Uterus (tissue), 3 donors: ENCODE measurements at regions not wholly inside any gene's neighbourhood (a gene's known extent, or its start where the extent isn't known, plus 50 kb on each side); places are given as distances from the start of the nearest gene placed in this dataset.

ENCODE experiments used
- DNase-seq, 2 donors: peaks; one replicate each; pipeline ENCODE4 v3.0.0-alpha.2; 2019 to 2020
- H3K27ac ChIP-seq, 2 donors: fragments of 200-600 bp; sonication (generic); 1 replicate in 1 of 2; 2 replicates in 1 of 2; pipeline ENCODE4 v1.5.1; 2016 to 2018
- H3K27me3 ChIP-seq, 2 donors: fragments of 200-600 bp; sonication (generic); one replicate each; pipeline ENCODE4 v1.5.1; 2018 to 2019; ENCODE audit warnings: control low read depth in 1 of 2
- H3K36me3 ChIP-seq, 2 donors: fragments of 200-600 bp; sonication (generic); one replicate each; pipeline ENCODE4 v1.5.1; 2019; ENCODE audit warnings: control low read depth in 1 of 2
- H3K4me1 ChIP-seq, 2 donors: fragments of 200-600 bp; sonication (generic); one replicate each; pipeline ENCODE4 v1.5.1; 2018 to 2019; ENCODE audit warnings: control low read depth in 1 of 2
- H3K4me3 ChIP-seq, 2 donors: fragments of 200-600 bp; sonication (generic); 1 replicate in 1 of 2; 2 replicates in 1 of 2; pipeline ENCODE4 v1.5.1; 2018 to 2019; ENCODE audit warnings: mild to moderate bottlenecking in 1 of 2
- H3K9me3 ChIP-seq, 2 donors: fragments of 200-600 bp; sonication (generic); one replicate each; pipeline ENCODE4 v1.5.1; 2019; ENCODE audit warnings: control low read depth in 1 of 2
- POLR2A ChIP-seq, 2 donors: fragments of 450-650 bp; IDR thresholded peaks; one replicate each; pipeline ENCODE4 v1.6.1; 2016; ENCODE audit warnings: antibody characterized with exemption in 2 of 2, mild to moderate bottlenecking in 1 of 2, moderate library complexity in 1 of 2
- intact Hi-C: fragments of 100-400 bp; cut with DNase I; formaldehyde crosslinking; loops from one replicate; pipeline ENCODE4 v1.15.1; 2023; ENCODE audit warnings: low total_unique reads
- TF ChIP-seq, protein P1 (sequence below), 4 experiments: fragments of 200-600 bp in 2 of 4; fragments of 450-650 bp in 2 of 4; sonication (generic) in 2 of 4; IDR thresholded peaks; one replicate each; pipeline ENCODE4 v1.5.1; 2016 to 2019; ENCODE audit warnings: antibody characterized with exemption in 4 of 4, mild to moderate bottlenecking in 2 of 4, moderate library complexity in 1 of 4
- donor health status: DM: yes; HTN: yes; CAD: no.

DNA sequence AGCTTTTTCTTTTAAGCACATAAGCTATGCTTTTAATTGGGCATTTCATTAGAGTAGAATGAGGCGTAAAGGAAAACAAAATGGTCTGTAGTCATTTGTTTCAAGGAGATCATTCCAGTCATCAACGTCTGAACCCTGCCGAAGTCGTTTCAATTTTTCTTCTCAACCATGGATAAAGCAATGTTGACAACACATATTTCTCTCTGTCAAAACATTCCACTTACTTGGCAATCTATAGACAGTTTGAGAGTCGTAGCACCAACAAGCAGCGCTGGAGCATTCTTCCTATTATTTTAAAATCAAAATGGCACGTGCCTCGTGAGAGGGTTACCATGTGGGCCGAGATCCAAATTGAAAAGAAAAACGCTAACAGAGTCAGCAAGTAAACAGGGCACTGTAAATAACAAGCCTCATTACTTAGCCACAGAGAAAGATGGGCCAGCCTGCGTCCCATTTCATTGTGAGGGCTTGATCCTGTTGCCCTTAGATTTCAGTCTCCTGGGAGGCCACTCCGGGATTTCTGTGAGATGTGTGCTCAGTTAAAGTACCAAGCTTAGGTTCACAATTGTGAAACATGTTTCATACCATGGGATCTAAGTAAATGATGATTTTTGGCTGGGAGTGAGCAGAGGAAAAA lies 422.9 kb downstream of the DTWD2 start:
- intact Hi-C loops, result no loop called here
- Histone ChIP-seq H3K4me3 (no peak overlapping the region), H3K9me3 (no peaks in the 10 kb centered on the region), H3K27me3 (no peaks in the 10 kb centered on the region), H3K36me3 (no peaks in the 10 kb centered on the region), H3K27ac (no peak overlapping the region), H3K4me1 (no peaks in the 10 kb centered on the region)
- TF ChIP-seq, protein P1, sequence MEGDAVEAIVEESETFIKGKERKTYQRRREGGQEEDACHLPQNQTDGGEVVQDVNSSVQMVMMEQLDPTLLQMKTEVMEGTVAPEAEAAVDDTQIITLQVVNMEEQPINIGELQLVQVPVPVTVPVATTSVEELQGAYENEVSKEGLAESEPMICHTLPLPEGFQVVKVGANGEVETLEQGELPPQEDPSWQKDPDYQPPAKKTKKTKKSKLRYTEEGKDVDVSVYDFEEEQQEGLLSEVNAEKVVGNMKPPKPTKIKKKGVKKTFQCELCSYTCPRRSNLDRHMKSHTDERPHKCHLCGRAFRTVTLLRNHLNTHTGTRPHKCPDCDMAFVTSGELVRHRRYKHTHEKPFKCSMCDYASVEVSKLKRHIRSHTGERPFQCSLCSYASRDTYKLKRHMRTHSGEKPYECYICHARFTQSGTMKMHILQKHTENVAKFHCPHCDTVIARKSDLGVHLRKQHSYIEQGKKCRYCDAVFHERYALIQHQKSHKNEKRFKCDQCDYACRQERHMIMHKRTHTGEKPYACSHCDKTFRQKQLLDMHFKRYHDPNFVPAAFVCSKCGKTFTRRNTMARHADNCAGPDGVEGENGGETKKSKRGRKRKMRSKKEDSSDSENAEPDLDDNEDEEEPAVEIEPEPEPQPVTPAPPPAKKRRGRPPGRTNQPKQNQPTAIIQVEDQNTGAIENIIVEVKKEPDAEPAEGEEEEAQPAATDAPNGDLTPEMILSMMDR (IDR thresholded peaks at IDR 0.05), result no peak
- TF ChIP-seq POLR2A (IDR thresholded peaks at IDR 0.05), result no peak
- DNase-seq, result no peak

DNA sequence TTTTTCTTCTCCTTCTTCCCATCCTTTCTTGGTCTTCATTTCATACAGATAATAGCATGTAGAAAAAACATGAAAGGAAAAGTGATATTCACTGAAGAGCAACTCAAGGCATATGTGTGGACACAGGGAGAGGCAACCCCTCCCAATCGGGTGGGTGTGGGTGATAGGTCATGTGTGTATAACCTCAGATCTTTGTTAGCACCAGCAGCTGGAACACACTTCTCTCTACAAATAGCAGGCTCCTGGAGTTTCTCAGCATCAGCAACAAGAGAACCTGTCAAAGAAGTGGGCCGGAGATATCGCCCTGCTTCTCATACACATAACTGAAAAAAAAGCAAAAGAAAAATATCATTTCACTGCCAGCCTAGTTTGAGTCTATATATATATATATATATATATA lies 426.4 kb downstream of the DTWD2 start:
- Histone ChIP-seq H3K36me3 (no peaks in the 10 kb centered on the region), H3K27me3 (no peaks in the 10 kb centered on the region), H3K4me3 (no peak overlapping the region), H3K4me1 (no peaks in the 10 kb centered on the region), H3K27ac (no peak overlapping the region), H3K9me3 (no peaks in the 10 kb centered on the region)
- TF ChIP-seq POLR2A (IDR thresholded peaks at IDR 0.05), result no peak
- TF ChIP-seq, protein P1 (IDR thresholded peaks at IDR 0.05), result no peak
- intact Hi-C loops, result no loop called here
- no peak for DNase-seq

DNA sequence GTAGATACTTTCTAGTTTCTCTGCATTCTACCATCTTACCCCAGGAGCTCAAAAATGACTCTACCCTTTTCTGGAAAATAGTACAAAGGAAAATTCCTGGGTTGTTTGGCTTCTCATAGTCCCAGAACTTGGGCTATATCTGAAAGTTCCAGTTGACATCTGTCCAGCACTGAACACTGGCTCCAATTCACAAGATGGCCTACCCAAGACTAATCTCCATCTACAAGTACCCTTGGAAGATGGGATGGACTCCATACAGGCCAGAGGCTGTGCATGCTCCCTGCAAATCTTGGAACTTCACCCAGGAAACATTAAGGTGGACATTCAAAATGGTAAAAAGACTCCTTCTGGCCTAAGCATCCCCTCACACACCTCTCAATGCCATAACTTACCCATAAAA lies 427.1 kb downstream of the DTWD2 start:
- no peak overlapping the region for H3K27ac ChIP-seq
- intact Hi-C loops, result no loop called here
- DNase-seq, result no peak
- no peaks in the 10 kb centered on the region for H3K36me3 ChIP-seq
- H3K9me3 ChIP-seq, result no peaks in the 10 kb centered on the region
- no peak overlapping the region for H3K4me3 ChIP-seq
- no peak for TF ChIP-seq POLR2A (IDR thresholded peaks at IDR 0.05)
- TF ChIP-seq, protein P1 (IDR thresholded peaks at IDR 0.05), result no peak
- no peaks in the 10 kb centered on the region for H3K27me3 ChIP-seq
- H3K4me1 ChIP-seq, result no peaks in the 10 kb centered on the region

DNA sequence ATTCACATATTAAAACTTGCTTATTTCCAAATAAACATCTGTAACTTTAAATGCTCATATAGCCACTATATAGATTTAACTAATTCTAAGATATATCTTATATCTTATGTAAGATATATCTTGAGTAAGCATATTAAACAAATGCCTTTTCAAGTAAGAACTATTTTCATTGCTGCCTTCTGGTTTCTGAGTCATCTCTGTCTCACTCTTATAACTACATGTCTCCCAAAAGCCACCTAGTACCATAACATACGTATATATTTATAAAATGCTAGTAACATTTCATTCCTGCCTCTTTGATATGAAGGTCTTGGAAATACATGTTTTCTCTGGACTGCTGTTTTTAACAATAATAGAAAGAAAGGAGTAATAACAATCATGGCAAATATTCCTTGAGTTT lies 429.5 kb downstream of the DTWD2 start:
- no peak for DNase-seq
- Histone ChIP-seq H3K9me3 (no peaks in the 10 kb centered on the region), H3K36me3 (no peaks in the 10 kb centered on the region), H3K27me3 (no peaks in the 10 kb centered on the region), H3K4me1 (no peaks in the 10 kb centered on the region), H3K27ac (no peak overlapping the region), H3K4me3 (no peak overlapping the region)
- TF ChIP-seq, protein P1 (IDR thresholded peaks at IDR 0.05), result no peak
- TF ChIP-seq POLR2A (IDR thresholded peaks at IDR 0.05), result no peak
- intact Hi-C loops, result no loop called here

DNA sequence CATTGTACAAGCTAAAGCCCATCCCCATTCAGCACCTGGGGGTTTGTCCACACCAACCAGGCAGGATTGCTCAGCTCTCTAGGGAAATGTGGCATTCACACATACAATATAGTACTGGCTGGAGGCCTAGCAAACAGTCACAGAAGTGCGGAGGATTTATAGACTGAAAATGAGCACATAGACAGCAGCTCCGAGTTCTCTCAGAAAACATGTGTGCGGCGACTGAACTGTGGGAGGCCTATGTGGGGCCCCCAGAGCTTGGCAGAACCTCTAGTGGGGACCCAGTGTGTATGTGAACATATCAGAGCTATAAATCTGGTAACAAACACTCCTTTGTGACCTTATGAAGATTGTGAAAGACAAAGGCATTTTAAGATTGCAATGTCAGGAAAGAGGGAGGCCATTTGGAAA lies 431.1 kb downstream of the DTWD2 start:
- Histone ChIP-seq H3K27me3 (no peaks in the 10 kb centered on the region), H3K36me3 (no peaks in the 10 kb centered on the region), H3K9me3 (no peaks in the 10 kb centered on the region), H3K4me3 (no peak overlapping the region), H3K4me1 (no peaks in the 10 kb centered on the region), H3K27ac (no peak overlapping the region)
- TF ChIP-seq, protein P1 (IDR thresholded peaks at IDR 0.05), result no peak
- TF ChIP-seq POLR2A (IDR thresholded peaks at IDR 0.05), result no peak
- intact Hi-C loops, result no loop called here
- DNase-seq, result no peak
